Smooth muscle cell (in vitro differentiated cells): ENCODE measurements at regions not wholly inside any gene's neighbourhood (a gene's known extent, or its start where the extent isn't known, plus 50 kb on each side); places are given as distances from the start of the nearest gene placed in this dataset.

Source experiments
- DNase-seq: peaks from one replicate; lab custom pipeline; 2025; ENCODE audit not compliant: unreplicated experiment; lab: John Stamatoyannopoulos, UW
- H2AFZ ChIP-seq: fragments of 200-600 bp; sonication (generic); 2 replicates; pipeline ENCODE4 v1.6.0; 2016; ENCODE audit warnings: antibody characterized with exemption, low read depth, mild to moderate bottlenecking
- H3F3A ChIP-seq: fragments of 200-600 bp; sonication (generic); 2 replicates; pipeline ENCODE4 v1.6.0; 2017; ENCODE audit warnings: antibody characterized with exemption, low read depth
- H3K27ac ChIP-seq: fragments of 200-600 bp; sonication (generic); 2 replicates; pipeline ENCODE4 v1.5.1; 2016; ENCODE audit warnings: low read depth, mild to moderate bottlenecking
- H3K27me3 ChIP-seq: fragments of 200-600 bp; sonication (generic); 2 replicates; pipeline ENCODE4 v1.6.1; 2016; ENCODE audit warnings: low read depth, mild to moderate bottlenecking
- H3K36me3 ChIP-seq: fragments of 200-600 bp; sonication (generic); 2 replicates; pipeline ENCODE4 v1.5.1; 2016; ENCODE audit warnings: low read depth
- H3K4me1 ChIP-seq: fragments of 200-600 bp; sonication (generic); 2 replicates; pipeline ENCODE4 v1.5.1; 2016; ENCODE audit warnings: low read depth
- H3K4me2 ChIP-seq: fragments of 200-600 bp; sonication (generic); 2 replicates; pipeline ENCODE4 v1.6.0; 2016; ENCODE audit warnings: mild to moderate bottlenecking
- H3K4me3 ChIP-seq: fragments of 200-600 bp; sonication (generic); 2 replicates; pipeline ENCODE4 v1.5.1; 2016; ENCODE audit warnings: mild to moderate bottlenecking
- H3K79me2 ChIP-seq: fragments of 200-600 bp; sonication (generic); 2 replicates; pipeline ENCODE4 v1.6.0; 2016; ENCODE audit warnings: low read depth, mild to moderate bottlenecking
- H3K9ac ChIP-seq: fragments of 200-600 bp; sonication (generic); 2 replicates; pipeline ENCODE4 v1.6.0; 2016; ENCODE audit warnings: low read depth
- H3K9me3 ChIP-seq: fragments of 200-600 bp; sonication (generic); replicated peaks from 2 replicates; pipeline ENCODE4 v1.5.1; 2016; ENCODE audit warnings: low read depth
- H4K20me1 ChIP-seq: fragments of 200-600 bp; sonication (generic); 2 replicates; pipeline ENCODE4 v1.6.0; 2016; ENCODE audit warnings: low read depth
- WGBS: methylation state at CpG from one replicate; pipeline ENCODE4 v1.1.7; 2016; ENCODE audit warnings: low lambda C conversion rate; 5-methylcytosine and 5-hydroxymethylcytosine counted together
- TF ChIP-seq, protein P1 (sequence below): fragments of 200-600 bp; sonication (generic); IDR thresholded peaks from 2 replicates; pipeline ENCODE4 v1.5.1; 2017; ENCODE audit warnings: borderline replicate concordance, mild to moderate bottlenecking, antibody characterized with exemption; ENCODE audit not compliant: insufficient read depth, poor library complexity, severe bottlenecking

DNA sequence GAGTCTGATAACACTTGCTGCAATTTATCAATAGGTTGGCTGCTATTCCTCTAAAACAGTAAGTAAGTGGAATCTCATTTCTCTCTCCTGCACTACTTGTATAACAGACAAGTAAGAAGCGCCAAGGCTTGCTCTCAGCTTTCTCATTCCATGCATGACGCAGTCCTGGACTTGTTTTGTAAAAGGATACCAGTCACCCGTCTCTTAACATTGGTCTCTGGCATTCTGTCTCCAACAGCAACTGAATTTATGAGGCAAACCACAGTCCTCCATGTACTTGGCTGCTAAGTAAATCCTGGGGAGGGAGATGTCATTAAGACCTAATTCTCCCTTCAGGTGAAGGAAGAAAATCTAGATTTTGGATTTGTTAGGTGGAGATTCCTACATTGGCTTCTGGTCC is 115.4 kb downstream of the OPN5 start:
- H3K36me3 ChIP-seq, result no peaks in the 10 kb centered on the region
- no peaks in the 10 kb centered on the region for H3K27me3 ChIP-seq
- no peak overlapping the region for H3K9ac ChIP-seq
- H3F3A ChIP-seq, result no peaks in the 10 kb centered on the region
- 67% methylated on average over 3 of the region's 3 CpGs for WGBS
- no peak overlapping the region for H3K4me3 ChIP-seq
- TF ChIP-seq, protein P1, sequence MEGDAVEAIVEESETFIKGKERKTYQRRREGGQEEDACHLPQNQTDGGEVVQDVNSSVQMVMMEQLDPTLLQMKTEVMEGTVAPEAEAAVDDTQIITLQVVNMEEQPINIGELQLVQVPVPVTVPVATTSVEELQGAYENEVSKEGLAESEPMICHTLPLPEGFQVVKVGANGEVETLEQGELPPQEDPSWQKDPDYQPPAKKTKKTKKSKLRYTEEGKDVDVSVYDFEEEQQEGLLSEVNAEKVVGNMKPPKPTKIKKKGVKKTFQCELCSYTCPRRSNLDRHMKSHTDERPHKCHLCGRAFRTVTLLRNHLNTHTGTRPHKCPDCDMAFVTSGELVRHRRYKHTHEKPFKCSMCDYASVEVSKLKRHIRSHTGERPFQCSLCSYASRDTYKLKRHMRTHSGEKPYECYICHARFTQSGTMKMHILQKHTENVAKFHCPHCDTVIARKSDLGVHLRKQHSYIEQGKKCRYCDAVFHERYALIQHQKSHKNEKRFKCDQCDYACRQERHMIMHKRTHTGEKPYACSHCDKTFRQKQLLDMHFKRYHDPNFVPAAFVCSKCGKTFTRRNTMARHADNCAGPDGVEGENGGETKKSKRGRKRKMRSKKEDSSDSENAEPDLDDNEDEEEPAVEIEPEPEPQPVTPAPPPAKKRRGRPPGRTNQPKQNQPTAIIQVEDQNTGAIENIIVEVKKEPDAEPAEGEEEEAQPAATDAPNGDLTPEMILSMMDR, result no peak
- H3K4me1 ChIP-seq, result no peaks in the 10 kb centered on the region
- H3K27ac ChIP-seq, result no peak overlapping the region
- no peaks in the 10 kb centered on the region for H3K79me2 ChIP-seq
- DNase-seq, result no peak
- H3K9me3 ChIP-seq, result no peaks in the 10 kb centered on the region
- no peaks in the 10 kb centered on the region for H4K20me1 ChIP-seq
- H3K4me2 ChIP-seq, result no peak overlapping the region
- H2AFZ ChIP-seq, result no peak overlapping the region

DNA sequence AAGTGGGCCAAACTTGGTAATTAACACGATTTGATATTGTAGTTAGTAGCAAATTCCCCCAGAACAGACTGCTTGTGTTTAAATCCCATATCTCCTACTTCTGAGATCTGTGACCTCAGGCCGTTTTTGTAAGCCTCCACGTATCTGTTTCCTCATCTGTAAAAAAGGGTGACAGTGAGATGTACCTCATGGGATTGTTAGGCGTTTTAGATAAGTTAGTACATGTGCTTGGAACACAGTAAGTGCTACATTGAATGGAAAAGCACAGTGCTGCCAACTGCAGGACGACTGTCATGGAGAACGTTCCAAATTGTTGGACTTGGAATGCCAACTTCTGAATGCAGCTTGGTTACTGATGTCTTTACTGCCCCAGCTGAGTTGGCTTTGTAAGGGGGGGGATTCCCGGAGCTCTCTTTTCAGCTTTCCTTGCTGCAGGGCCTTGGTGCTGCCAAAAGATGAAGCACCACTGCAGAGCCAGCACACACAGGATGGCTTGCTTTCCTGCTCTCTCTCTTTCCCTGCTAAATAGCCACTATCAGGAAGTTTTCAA is 108.6 kb downstream of the OPN5 start:
- TF ChIP-seq, protein P1, result no peak
- H3F3A ChIP-seq, result no peaks in the 10 kb centered on the region
- no peak overlapping the region for H2AFZ ChIP-seq
- H4K20me1 ChIP-seq, result no peaks in the 10 kb centered on the region
- H3K4me1 ChIP-seq, result no peaks in the 10 kb centered on the region
- H3K27me3 ChIP-seq, result no peaks in the 10 kb centered on the region
- H3K79me2 ChIP-seq, result no peaks in the 10 kb centered on the region
- no peaks in the 10 kb centered on the region for H3K36me3 ChIP-seq
- DNase-seq, result no peak
- no peak overlapping the region for H3K27ac ChIP-seq
- no peaks in the 10 kb centered on the region for H3K9me3 ChIP-seq
- no peak overlapping the region for H3K9ac ChIP-seq
- 79% methylated on average over 7 of the region's 7 CpGs for WGBS
- H3K4me3 ChIP-seq, result no peak overlapping the region
- H3K4me2 ChIP-seq, result no peak overlapping the region

DNA sequence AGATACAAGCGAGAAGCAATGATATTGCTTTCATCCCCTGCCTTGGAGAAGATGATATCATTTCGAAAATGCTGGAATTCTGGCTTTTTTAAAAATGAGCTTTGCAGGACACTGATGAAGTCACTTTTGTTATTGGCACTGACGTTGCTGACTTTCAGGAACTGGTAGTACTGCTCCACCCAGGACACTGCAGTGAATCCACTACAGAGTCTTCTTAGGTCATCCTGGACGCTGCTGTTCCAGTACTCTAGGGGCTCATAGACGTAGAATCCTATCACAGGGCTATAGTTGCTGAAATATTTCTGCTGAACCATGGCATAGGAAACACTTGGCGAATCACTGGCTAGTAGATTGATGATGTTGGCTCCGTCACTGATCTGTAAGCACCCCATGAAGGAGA is 97.2 kb downstream of the OPN5 start:
- Histone ChIP-seq H2AFZ (no peak overlapping the region), H3K4me1 (no peaks in the 10 kb centered on the region), H4K20me1 (no peaks in the 10 kb centered on the region), H3K4me3 (no peak overlapping the region), H3K9me3 (no peaks in the 10 kb centered on the region), H3K27me3 (no peaks in the 10 kb centered on the region), H3K9ac (no peak overlapping the region), H3K36me3 (no peaks in the 10 kb centered on the region), H3K79me2 (no peaks in the 10 kb centered on the region), H3F3A (no peaks in the 10 kb centered on the region), H3K4me2 (no peak overlapping the region), H3K27ac (no peak overlapping the region)
- 92% methylated on average over 7 of the region's 7 CpGs for WGBS
- TF ChIP-seq, protein P1, result no peak
- DNase-seq, result no peak
